Adipocyte (in vitro differentiated cells): ENCODE measurements at regions not wholly inside any gene's neighbourhood (a gene's known extent, or its start where the extent isn't known, plus 50 kb on each side); places are given as distances from the start of the nearest gene placed in this dataset.
"Not testable (repeated sequence)": the region's sequence is repeated elsewhere in the genome, so short reads cannot be mapped to it uniquely, and the experiment has no call there.

ENCODE experiments used
- DNase-seq: peaks from one replicate; pipeline ENCODE4 v3.0.0-alpha.2; 2015; ENCODE audit warnings: low read depth
- H3K27me3 ChIP-seq: replicated peaks from 2 replicates; pipeline ENCODE4 v1.7.0; 2013; ENCODE audit warnings: mild to moderate bottlenecking, low read length, moderate library complexity; ENCODE audit not compliant: control insufficient read depth, insufficient read depth
- H3K36me3 ChIP-seq: 2 replicates; pipeline ENCODE4 v1.7.0; 2013; ENCODE audit warnings: low read length, mild to moderate bottlenecking, moderate library complexity; ENCODE audit not compliant: control insufficient read depth, insufficient read depth, severe bottlenecking
- H3K4me1 ChIP-seq: 2 replicates; pipeline ENCODE4 v1.7.0; 2013; ENCODE audit warnings: mild to moderate bottlenecking, low read length, moderate library complexity; ENCODE audit not compliant: control insufficient read depth, insufficient read depth
- H3K4me3 ChIP-seq: 2 replicates; pipeline ENCODE4 v1.7.0; 2013; ENCODE audit warnings: mild to moderate bottlenecking, low read length, moderate library complexity
- H3K9ac ChIP-seq: 2 replicates; pipeline ENCODE4 v1.7.0; 2013; ENCODE audit warnings: mild to moderate bottlenecking, low read length, moderate library complexity
- H3K9me3 ChIP-seq: 2 replicates; pipeline ENCODE4 v1.7.0; 2013; ENCODE audit warnings: mild to moderate bottlenecking, low read length, moderate library complexity; ENCODE audit not compliant: control insufficient read depth

DNA sequence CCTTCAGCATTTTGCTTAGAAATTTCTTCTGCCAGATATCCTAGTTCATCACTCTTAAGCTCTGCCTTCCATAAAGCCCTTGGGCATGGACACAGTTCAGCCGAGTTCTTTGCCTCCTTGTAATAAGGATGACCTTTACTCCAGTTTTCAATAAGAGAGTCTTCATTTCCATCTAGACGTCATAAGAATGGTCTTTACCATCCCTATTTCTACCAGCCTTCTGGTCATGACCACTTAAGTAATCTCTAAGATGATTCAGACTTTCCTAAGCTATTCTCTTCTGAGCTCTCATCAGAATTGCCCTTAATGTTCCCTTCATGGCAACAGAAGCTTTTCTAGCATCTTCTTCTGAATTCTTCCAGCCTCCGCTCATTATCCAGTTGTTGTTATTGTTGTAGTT is 126.1 kb downstream of the TFAP2C start:
- peaks cover 36% of the 10 kb centered on the region for H3K27me3 ChIP-seq
- no peaks in the 10 kb centered on the region for H3K36me3 ChIP-seq
- H3K9ac ChIP-seq, result no peak overlapping the region
- DNase-seq, result peak; percentile 20
- no peaks in the 10 kb centered on the region for H3K4me1 ChIP-seq
- H3K4me3 ChIP-seq, result no peak overlapping the region
- peaks cover 22% of the 10 kb centered on the region for H3K9me3 ChIP-seq

DNA sequence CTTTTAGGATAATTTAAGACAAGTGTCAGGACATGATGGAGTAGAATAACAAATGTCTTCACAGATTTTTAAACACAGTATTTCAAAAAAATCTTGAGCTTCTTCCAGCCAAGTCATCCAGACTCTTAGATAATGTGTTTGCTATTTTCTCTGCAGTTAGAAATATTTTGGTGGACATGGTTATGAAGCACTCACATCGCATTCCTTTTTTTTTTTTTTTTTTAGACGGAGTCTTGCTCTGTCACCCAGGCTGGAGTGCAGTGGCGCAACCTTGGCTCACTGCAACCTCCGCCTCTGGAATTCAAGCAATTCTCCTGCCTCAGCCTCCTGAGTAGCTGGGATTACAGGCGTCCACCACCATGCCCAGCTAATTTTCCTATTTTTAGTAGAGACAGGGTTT is 127.6 kb downstream of the TFAP2C start:
- not testable (repeated sequence) for H3K4me1 ChIP-seq, H3K9ac ChIP-seq, H3K4me3 ChIP-seq, H3K36me3 ChIP-seq, H3K9me3 ChIP-seq, DNase-seq
- H3K27me3 ChIP-seq, result peaks cover 21% of the 10 kb centered on the region

DNA sequence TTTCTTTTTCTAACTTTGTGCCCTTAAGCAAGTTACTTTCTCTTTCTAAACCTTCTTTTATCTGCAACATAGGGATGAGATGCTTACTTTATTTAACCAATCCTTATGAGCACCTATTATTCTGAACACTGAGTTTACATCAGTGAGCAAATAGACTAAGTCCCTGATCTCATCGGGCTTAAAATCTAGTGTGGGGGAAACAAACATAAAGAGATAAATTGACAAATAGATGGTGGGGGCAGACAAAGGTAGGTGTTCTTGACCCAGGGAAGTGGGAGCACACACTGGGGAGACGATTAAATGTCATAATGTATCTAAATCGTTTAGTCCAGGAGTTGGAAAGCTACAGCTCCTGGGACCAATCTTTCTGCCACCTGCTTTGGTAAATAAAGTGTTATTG is 129.6 kb downstream of the TFAP2C start:
- H3K9ac ChIP-seq, result no peak overlapping the region
- H3K27me3 ChIP-seq, result peaks cover 21% of the 10 kb centered on the region
- H3K4me3 ChIP-seq, result no peak overlapping the region
- peaks cover 6% of the 10 kb centered on the region for H3K9me3 ChIP-seq
- no peaks in the 10 kb centered on the region for H3K4me1 ChIP-seq
- DNase-seq, result no peak
- no peaks in the 10 kb centered on the region for H3K36me3 ChIP-seq

DNA sequence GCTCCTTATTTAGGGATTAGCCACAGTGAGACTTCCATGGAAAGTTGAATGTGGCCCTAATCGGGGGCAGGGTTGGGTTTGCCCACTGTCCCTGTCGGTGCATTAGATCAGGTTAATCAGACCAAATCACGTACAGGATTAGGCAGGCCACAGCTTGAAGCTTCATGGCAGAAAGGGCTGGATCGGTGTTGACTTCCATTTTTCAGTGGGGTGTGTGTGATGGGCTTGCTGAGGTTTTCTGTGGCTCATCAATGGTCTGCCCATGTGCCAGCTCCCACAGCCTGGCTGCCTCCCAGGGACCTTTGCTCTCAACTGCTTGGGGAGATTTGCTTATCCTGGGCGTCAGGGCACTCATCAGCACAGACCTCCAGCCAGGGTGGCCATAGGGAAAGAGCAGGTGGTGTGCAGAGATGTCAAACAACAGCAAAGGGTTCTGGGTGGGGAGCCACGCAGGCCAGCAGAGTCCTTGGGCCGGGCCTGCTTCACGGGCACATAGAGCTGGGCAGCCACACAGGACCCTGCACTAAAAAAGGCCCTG is 130.7 kb downstream of the TFAP2C start:
- Histone ChIP-seq H3K4me3 (no peak overlapping the region), H3K9ac (no peak overlapping the region), H3K36me3 (no peaks in the 10 kb centered on the region), H3K27me3 (peaks cover 16% of the 10 kb centered on the region), H3K9me3 (peaks cover 6% of the 10 kb centered on the region), H3K4me1 (no peaks in the 10 kb centered on the region)
- no peak for DNase-seq

DNA sequence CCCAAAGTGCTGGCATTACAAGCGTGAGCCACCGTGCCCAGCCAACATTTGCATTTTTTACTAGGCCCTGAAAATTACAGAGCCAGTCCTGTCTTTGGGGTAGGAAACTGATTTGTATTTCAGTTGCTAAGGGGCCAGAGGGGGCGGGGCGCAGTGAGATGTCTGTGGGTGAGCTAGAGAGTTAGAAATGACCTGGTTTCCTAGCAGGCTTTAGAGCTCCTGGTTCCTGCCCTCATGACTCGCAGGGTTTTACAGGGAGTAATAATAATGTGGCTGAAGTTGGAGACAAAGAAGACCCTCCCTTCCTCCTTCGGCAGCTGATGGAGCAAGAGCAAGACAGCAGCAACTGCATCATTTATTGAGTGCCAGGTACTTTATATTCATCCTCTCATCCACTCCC is 131.5 kb downstream of the TFAP2C start:
- no peak overlapping the region for H3K9ac ChIP-seq
- H3K4me1 ChIP-seq, result peaks cover 3% of the 10 kb centered on the region
- DNase-seq, result no peak
- H3K4me3 ChIP-seq, result no peak overlapping the region
- no peaks in the 10 kb centered on the region for H3K36me3 ChIP-seq
- peaks cover 7% of the 10 kb centered on the region for H3K9me3 ChIP-seq
- H3K27me3 ChIP-seq, result peaks cover 20% of the 10 kb centered on the region

DNA sequence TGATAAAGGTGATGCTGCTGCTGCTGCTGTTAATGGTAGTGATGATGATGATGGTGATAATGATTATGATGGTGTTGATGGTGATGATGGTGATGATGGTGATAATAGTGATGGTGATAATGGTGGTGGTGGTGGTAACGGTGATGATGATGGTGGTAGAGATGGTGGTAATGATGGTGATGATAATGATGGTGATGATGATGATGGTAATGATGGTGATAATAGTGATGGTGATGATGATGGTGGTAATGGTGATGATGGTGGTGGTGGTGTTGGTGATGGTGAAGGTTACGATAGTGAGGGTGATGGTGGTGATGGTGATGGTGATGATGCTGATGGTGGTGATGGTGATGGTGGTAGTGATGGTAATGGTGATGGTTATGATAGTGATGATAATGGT is 132.3 kb downstream of the TFAP2C start:
- DNase-seq, result no peak
- Histone ChIP-seq H3K4me1 (peaks cover 3% of the 10 kb centered on the region), H3K36me3 (no peaks in the 10 kb centered on the region), H3K4me3 (no peak overlapping the region), H3K9ac (no peak overlapping the region), H3K9me3 (peaks cover 10% of the 10 kb centered on the region), H3K27me3 (peaks cover 20% of the 10 kb centered on the region)

DNA sequence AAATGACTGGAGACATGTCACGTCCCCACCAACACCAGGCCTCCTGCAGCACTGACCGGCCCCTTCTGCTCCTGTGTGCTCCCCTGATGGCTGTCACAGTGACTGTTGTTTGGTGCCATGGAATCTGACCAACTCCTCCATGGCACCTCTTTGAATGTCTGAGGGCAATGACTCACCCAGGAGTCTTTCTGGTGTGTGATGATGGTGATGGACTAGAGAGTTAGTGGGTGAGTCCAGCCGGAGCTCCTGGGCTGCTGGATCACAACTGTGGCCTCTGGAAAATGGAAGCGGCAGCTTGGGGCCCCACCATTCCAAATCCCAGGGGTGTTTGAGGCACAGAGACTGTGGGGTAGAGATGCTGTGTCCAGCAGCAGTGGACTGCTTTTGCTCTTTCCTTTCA is 133.3 kb downstream of the TFAP2C start:
- no peaks in the 10 kb centered on the region for H3K36me3 ChIP-seq
- H3K4me1 ChIP-seq, result peaks cover 3% of the 10 kb centered on the region
- H3K4me3 ChIP-seq, result no peak overlapping the region
- H3K27me3 ChIP-seq, result peaks cover 27% of the 10 kb centered on the region
- H3K9me3 ChIP-seq, result peaks cover 4% of the 10 kb centered on the region
- no peak overlapping the region for H3K9ac ChIP-seq
- no peak for DNase-seq

DNA sequence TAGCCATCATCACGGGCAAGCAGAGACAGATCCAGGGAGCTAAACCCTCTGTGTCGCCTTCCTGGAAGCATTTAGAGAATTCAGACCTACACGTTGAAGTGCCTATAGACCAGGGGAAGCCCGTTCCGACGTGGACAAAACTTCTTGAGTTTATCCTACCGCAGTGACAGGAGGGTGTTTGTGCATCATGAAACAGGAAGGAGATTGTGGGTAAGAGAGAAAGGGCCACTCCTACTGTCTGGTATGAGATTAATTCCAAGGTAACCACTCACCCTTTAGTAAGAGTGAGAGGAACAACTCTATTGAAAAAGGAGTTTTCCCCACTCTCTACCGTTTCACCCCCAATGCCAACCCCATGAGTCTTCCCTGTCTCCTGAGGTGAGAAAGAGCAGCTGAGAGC is 133.7 kb downstream of the TFAP2C start:
- Histone ChIP-seq H3K4me1 (peaks cover 3% of the 10 kb centered on the region), H3K36me3 (no peaks in the 10 kb centered on the region), H3K27me3 (peaks cover 29% of the 10 kb centered on the region), H3K4me3 (no peak overlapping the region), H3K9ac (no peak overlapping the region), H3K9me3 (peaks cover 3% of the 10 kb centered on the region)
- no peak for DNase-seq

DNA sequence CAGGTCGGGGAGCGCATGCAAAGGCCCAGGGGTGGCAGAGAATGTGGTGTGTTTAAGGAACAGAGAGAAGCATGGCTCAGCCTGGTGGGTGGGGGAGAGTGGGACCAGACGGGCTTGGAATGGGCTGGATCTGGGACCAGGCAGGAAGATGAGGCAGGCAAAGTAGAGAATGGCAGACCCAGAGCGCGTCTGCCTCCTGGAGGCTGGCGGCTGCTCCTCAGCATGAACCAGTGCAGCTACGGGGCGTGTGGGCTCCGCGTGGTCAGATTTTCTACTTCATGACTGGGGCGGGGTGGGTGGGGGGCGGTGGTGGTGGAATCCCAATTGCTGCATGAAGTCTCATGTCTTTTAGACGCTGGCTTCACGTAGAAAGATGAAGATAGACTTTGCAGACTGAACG is 135.6 kb downstream of the TFAP2C start:
- peaks cover 28% of the 10 kb centered on the region for H3K27me3 ChIP-seq

DNA sequence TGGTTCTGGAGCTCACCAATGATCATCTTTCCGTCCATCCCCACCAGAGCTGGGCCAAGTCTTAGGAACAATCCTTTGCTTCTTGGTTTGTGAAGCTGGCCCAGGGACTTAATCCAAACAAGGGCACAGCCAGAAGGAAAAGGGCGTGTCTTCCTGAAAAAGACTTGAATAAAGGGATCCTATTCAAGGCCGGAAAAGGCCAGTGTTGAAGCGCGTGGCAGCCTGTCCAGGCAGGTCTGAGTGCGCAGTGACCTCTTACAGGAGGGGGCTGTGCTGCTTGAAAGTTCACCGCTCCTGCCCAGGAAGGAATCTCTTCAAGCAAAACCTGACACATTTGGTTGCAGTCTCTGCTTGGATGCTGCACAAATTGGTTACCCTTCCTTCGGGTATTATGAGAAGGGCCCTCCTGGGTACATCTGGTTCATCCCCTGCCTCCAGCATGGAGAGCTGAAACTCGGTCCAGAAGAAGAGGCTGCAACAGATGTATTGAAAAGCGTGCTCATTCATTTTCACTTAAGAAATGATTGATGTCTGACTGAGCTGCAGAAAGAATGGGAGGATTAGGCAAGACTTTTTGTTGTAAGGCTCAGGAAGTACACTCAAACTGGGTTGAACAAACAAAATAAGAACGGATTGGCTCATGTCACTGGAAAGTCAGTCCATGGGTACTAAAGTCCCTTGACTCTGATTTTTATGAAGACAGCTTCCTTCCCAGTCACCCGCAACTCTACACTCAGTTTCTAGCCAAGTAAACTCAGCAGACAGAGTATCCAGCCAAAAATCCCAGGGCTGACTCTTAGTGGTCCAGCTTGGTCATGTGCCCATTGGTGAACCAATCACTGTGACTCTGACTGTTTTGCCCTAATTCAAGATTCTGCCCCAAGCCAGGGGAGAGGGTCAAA is 136.3 kb downstream of the TFAP2C start:
- Histone ChIP-seq H3K9me3 (peaks cover 3% of the 10 kb centered on the region), H3K4me1 (peaks cover 3% of the 10 kb centered on the region), H3K36me3 (no peaks in the 10 kb centered on the region), H3K9ac (no peak overlapping the region), H3K4me3 (no peak overlapping the region), H3K27me3 (peaks cover 31% of the 10 kb centered on the region)
- no peak for DNase-seq

More for the DNA sequence above, 135.6 kb downstream of the TFAP2C start:
- Histone ChIP-seq H3K9ac (no peak overlapping the region), H3K4me3 (no peak overlapping the region), H3K9me3 (peaks cover 3% of the 10 kb centered on the region), H3K4me1 (peaks cover 3% of the 10 kb centered on the region), H3K36me3 (no peaks in the 10 kb centered on the region)
- DNase-seq, result no peak

DNA sequence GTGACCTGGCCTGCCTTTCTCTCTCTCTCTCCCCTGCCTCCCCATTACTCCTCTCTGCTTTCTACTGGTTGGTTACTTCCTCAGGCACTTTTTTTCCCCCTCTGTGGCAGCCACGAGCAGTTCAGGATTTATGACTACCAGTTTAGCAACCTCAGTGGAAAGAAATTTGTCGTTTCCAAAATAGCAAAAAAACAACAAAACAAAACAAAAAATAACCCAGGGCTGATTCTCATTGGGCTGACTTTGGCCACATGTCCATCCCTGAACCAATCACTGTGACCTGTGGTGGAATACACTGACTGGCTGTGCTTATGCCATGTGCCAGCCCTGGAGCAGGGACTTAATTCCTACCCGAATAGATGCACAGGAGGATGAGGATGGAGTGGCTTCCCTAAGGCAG is 137.4 kb downstream of the TFAP2C start:
- peaks cover 36% of the 10 kb centered on the region for H3K27me3 ChIP-seq
- no peak for DNase-seq
- H3K4me3 ChIP-seq, result no peak overlapping the region
- peaks cover 3% of the 10 kb centered on the region for H3K9me3 ChIP-seq
- H3K9ac ChIP-seq, result no peak overlapping the region
- H3K4me1 ChIP-seq, result peaks cover 3% of the 10 kb centered on the region
- no peaks in the 10 kb centered on the region for H3K36me3 ChIP-seq
